ENCODE measurements at regions not wholly inside any gene's neighbourhood (a gene's known extent, or its start where the extent isn't known, plus 50 kb on each side); places are given as distances from the start of the nearest gene placed in this dataset.

- Histone ChIP-seq H3K9me2 (ENCODE audit: insufficient read depth, low read length) (no peaks in the 10 kb centered on the region), H3K36me3 (ENCODE audit: insufficient read depth, low read length) (no peaks in the 10 kb centered on the region), H3K4me3 (ENCODE audit: low read length) (peak overlapping the region; percentile 4), H3K27ac (ENCODE audit: low read length) (peak overlapping the region; percentile 4), H3K4me2 (ENCODE audit: low read length) (peak overlapping the region; percentile 2), H3F3A (ENCODE audit: insufficient read depth, low read length, poor library complexity, severe bottlenecking) (no peaks in the 10 kb centered on the region), H3K9me3 (ENCODE audit: low read length) (no peaks in the 10 kb centered on the region), H4K20me1 (ENCODE audit: insufficient read depth) (no peaks in the 10 kb centered on the region), H3K9ac (ENCODE audit: low read length) (no peak overlapping the region), H3K79me2 (replicated peaks; ENCODE audit: insufficient read depth, low read length) (no peaks in the 10 kb centered on the region), H3K27me3 (ENCODE audit: insufficient read depth, low read depth, low read length) (no peaks in the 10 kb centered on the region), H2AFZ (ENCODE audit: low read depth, low read length) (no peak overlapping the region)
- peak; percentile 72 for TF ChIP-seq EP300 (conservative IDR thresholded peaks at IDR 0.05; ENCODE audit: poor library complexity, severe bottlenecking)
- no peak for TF ChIP-seq RAD21 (conservative IDR thresholded peaks at IDR 0.05)
- peak; percentile 26 for TF ChIP-seq POLR2AphosphoS5 (IDR thresholded peaks at IDR 0.05)
Measured at GRCh38 chr4:110900213-110900769, 277.4 kb upstream of the PITX2 start.

DNA sequence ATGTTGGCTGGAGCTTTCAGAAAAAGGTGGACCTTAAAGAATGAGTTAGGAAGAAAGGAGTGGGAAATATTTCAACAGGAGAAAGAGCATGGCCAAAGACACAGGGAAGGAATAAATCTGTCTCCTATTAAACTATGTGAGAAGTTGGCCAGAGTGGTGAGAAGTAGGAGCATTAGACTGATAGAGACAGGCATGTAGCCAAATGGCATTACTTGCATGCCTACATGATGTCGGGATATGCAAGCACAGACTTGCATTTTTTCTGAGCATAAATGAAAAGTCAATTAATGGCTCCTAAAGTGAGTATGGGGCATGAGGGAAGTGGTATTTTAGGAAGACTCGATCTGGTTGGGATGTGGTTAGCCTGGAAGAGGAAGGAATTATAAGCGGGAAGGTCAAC is 279.6 kb upstream of the PITX2 start:
- Histone ChIP-seq H3K4me3 (ENCODE audit: low read length) (no peak overlapping the region), H3K4me2 (ENCODE audit: low read length) (no peak overlapping the region), H3K27ac (ENCODE audit: low read length) (no peak overlapping the region), H2AFZ (ENCODE audit: low read depth, low read length) (no peak overlapping the region), H3K27me3 (ENCODE audit: insufficient read depth, low read depth, low read length) (no peaks in the 10 kb centered on the region), H3K79me2 (replicated peaks; ENCODE audit: insufficient read depth, low read length) (no peaks in the 10 kb centered on the region), H4K20me1 (ENCODE audit: insufficient read depth) (no peaks in the 10 kb centered on the region), H3K9me2 (ENCODE audit: insufficient read depth, low read length) (no peaks in the 10 kb centered on the region), H3K9ac (ENCODE audit: low read length) (no peak overlapping the region), H3F3A (ENCODE audit: insufficient read depth, low read length, poor library complexity, severe bottlenecking) (no peaks in the 10 kb centered on the region), H3K36me3 (ENCODE audit: insufficient read depth, low read length) (no peaks in the 10 kb centered on the region), H3K9me3 (ENCODE audit: low read length) (no peaks in the 10 kb centered on the region)
- TF ChIP-seq POLR2AphosphoS5 (IDR thresholded peaks at IDR 0.05) = no peak

DNA sequence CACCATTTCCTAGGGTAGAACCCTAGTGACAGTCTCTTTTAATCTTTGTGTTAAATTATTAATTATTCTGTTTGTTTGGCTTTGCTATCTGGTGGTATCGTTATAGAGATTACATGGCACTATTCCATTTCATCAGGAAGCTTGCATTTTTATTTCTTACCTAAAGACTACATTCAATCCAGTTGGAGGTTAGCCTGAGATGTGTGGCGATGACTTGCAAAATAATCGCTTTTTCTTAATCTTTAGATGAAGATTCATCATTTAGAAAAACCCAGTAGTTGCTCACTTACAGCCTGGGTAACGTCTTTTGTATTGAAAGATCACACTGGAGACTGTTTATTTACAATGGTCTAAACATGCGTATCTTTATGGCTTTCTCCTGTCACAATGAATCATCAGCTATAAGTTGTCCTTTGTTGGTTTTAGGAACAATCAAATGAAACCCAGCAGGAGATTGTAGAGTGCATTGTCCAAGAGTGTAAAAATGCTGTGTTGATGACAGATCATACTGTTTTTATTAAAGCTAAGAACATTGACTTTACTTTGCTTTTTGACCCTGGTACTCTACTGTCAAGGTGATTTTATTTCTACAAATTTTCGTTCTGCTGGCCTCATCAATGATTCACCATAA is 281.7 kb upstream of the PITX2 start:
- no peaks in the 10 kb centered on the region for H4K20me1 ChIP-seq (ENCODE audit: insufficient read depth)
- H3K9me2 ChIP-seq (ENCODE audit: insufficient read depth, low read length) = no peaks in the 10 kb centered on the region
- no peaks in the 10 kb centered on the region for H3K27me3 ChIP-seq (ENCODE audit: insufficient read depth, low read depth, low read length)
- no peak overlapping the region for H3K4me2 ChIP-seq (ENCODE audit: low read length)
- no peak overlapping the region for H3K9ac ChIP-seq (ENCODE audit: low read length)
- H3K4me3 ChIP-seq (ENCODE audit: low read length) = no peak overlapping the region
- no peak overlapping the region for H3K27ac ChIP-seq (ENCODE audit: low read length)
- H3K9me3 ChIP-seq (ENCODE audit: low read length) = no peaks in the 10 kb centered on the region
- H2AFZ ChIP-seq (ENCODE audit: low read depth, low read length) = no peak overlapping the region
- no peaks in the 10 kb centered on the region for H3K79me2 ChIP-seq (replicated peaks; ENCODE audit: insufficient read depth, low read length)
- TF ChIP-seq REST (IDR thresholded peaks at IDR 0.05; ENCODE audit: borderline replicate concordance) (no peak), SMC3 (conservative IDR thresholded peaks at IDR 0.05; ENCODE audit: poor library complexity) (no peak), POLR2AphosphoS5 (IDR thresholded peaks at IDR 0.05) (peak; percentile 75), EP300 (conservative IDR thresholded peaks at IDR 0.05; ENCODE audit: poor library complexity, severe bottlenecking) (peak; percentile 32)
- TF ChIP-seq, protein P1, sequence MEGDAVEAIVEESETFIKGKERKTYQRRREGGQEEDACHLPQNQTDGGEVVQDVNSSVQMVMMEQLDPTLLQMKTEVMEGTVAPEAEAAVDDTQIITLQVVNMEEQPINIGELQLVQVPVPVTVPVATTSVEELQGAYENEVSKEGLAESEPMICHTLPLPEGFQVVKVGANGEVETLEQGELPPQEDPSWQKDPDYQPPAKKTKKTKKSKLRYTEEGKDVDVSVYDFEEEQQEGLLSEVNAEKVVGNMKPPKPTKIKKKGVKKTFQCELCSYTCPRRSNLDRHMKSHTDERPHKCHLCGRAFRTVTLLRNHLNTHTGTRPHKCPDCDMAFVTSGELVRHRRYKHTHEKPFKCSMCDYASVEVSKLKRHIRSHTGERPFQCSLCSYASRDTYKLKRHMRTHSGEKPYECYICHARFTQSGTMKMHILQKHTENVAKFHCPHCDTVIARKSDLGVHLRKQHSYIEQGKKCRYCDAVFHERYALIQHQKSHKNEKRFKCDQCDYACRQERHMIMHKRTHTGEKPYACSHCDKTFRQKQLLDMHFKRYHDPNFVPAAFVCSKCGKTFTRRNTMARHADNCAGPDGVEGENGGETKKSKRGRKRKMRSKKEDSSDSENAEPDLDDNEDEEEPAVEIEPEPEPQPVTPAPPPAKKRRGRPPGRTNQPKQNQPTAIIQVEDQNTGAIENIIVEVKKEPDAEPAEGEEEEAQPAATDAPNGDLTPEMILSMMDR (IDR thresholded peaks at IDR 0.05; ENCODE audit: poor library complexity, severe bottlenecking) = no peak
- no peaks in the 10 kb centered on the region for H3F3A ChIP-seq (ENCODE audit: insufficient read depth, low read length, poor library complexity, severe bottlenecking)
- H3K36me3 ChIP-seq (ENCODE audit: insufficient read depth, low read length) = no peaks in the 10 kb centered on the region
